HAP-1 (cell line): ENCODE measurements at regions not wholly inside any gene's neighbourhood (a gene's known extent, or its start where the extent isn't known, plus 50 kb on each side); places are given as distances from the start of the nearest gene placed in this dataset.

ENCODE experiments used
- DNase-seq, 2 experiments: peaks; one replicate each; pipeline ENCODE4 v3.0.0-alpha.2; 2016 to 2020; ENCODE audit warnings: low spot score in 2 of 2
- H3K27me3 ChIP-seq: fragments of 250-450 bp; sonication (Bioruptor Pico); 2 replicates; pipeline ENCODE4 v1.5.1; 2020; ENCODE audit warnings: low read depth, mild to moderate bottlenecking, moderate library complexity
- H3K36me3 ChIP-seq: fragments of 250-450 bp; sonication (Bioruptor Pico); replicated peaks from 2 replicates; pipeline ENCODE4 v1.5.1; 2020; ENCODE audit warnings: mild to moderate bottlenecking
- H3K4me1 ChIP-seq: fragments of 250-450 bp; sonication (Bioruptor Pico); 2 replicates; pipeline ENCODE4 v1.5.1; 2020; ENCODE audit warnings: mild to moderate bottlenecking
- H3K4me3 ChIP-seq: fragments of 250-450 bp; sonication (Bioruptor Pico); 2 replicates; pipeline ENCODE4 v1.5.1; 2020; ENCODE audit warnings: mild to moderate bottlenecking, moderate library complexity
- H3K9me3 ChIP-seq: fragments of 250-450 bp; sonication (Bioruptor Pico); 2 replicates; pipeline ENCODE4 v1.5.1; 2020; ENCODE audit warnings: mild to moderate bottlenecking, moderate library complexity
- in situ Hi-C: fragments of 300-500 bp; cut with MboI; formaldehyde crosslinking; loops from 3 replicates; pipeline ENCODE4 v1.14.3; 2020; ENCODE audit warnings: low sequenced_read_pairs, inconsistent platforms, mixed read lengths

- peak; percentile 28 to 79 for DNase-seq
- in situ Hi-C loops: no loop called here
Measured at GRCh38 chr2:75367401-75367800, 168.1 kb upstream of the TACR1 start.

DNA sequence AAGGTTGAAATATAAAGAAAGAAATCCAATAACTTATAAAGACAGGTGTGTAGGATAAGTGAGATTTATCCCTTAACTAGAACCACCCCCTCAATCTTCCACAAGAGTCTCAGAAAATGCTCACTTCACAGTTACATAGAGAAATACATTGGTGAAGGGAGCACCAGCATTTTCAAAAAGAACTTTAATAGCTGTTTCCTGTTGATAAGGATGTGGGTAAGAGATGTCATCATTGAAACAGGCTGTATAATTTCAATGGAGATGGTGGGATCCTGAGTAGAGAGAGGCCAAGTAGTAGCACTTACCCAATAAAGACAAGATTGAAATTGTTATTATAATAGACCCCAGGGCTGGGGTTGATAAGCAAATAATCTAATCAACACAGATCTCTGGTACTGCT, 162.2 kb upstream of the TACR1 start:
- in situ Hi-C loops: no loop called here
- Histone ChIP-seq H3K4me3 (no peak overlapping the region), H3K27me3 (no peaks in the 10 kb centered on the region)

More at GRCh38 chr2:75367401-75367800, 168.1 kb upstream of the TACR1 start:
- no peak overlapping the region for H3K4me3 ChIP-seq
- H3K9me3 ChIP-seq: 0 out of 2 replicates have a peak, but pooled peaks cover 3% of the 10 kb centered on the region
- H3K27me3 ChIP-seq: no peaks in the 10 kb centered on the region
- H3K4me1 ChIP-seq: peaks cover 8% of the 10 kb centered on the region
- no peaks in the 10 kb centered on the region for H3K36me3 ChIP-seq

GRCh38 chr2:75360945-75361344, 161.6 kb upstream of the TACR1 start:
- no peaks in the 10 kb centered on the region for H3K27me3 ChIP-seq
- in situ Hi-C loops: no loop called here
- H3K9me3 ChIP-seq: no peaks in the 10 kb centered on the region
- H3K36me3 ChIP-seq: no peaks in the 10 kb centered on the region
- H3K4me1 ChIP-seq: no peaks in the 10 kb centered on the region
- H3K4me3 ChIP-seq: no peak overlapping the region
- DNase-seq: no peak

More for the DNA sequence above, 162.2 kb upstream of the TACR1 start:
- Histone ChIP-seq H3K36me3 (no peaks in the 10 kb centered on the region), H3K4me1 (no peaks in the 10 kb centered on the region; the same call in 1 of the 2 replicates), H3K9me3 (no peaks in the 10 kb centered on the region)
- no peak for DNase-seq

- in situ Hi-C loops: no loop called here
- no peaks in the 10 kb centered on the region for H3K36me3 ChIP-seq
- no peaks in the 10 kb centered on the region for H3K9me3 ChIP-seq
- H3K4me3 ChIP-seq: no peak overlapping the region
- no peak for DNase-seq
- no peaks in the 10 kb centered on the region for H3K27me3 ChIP-seq
- no peaks in the 10 kb centered on the region for H3K4me1 ChIP-seq
Measured at GRCh38 chr2:75356865-75357264, 157.5 kb upstream of the TACR1 start.

DNA sequence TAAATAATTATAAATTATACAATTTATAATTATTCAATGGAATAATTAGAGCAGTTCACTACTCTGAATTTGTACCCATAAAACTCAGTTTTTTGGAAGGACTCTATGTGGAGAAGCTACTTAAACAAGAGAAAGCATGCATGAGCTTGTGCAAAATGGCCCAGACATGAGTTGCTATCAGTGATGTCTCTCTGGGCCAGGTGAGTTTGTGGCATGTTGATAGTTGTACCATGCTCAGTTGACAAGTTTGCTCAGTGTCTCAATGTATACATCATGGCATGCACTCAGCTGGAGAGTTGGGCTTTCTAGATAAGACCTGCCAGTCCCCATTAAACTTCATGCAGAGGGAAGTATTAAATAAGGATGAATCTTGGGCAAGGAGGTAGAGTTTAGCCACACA, 153.8 kb upstream of the TACR1 start:
- Histone ChIP-seq H3K36me3 (no peaks in the 10 kb centered on the region), H3K27me3 (no peaks in the 10 kb centered on the region), H3K4me3 (no peak overlapping the region), H3K9me3 (no peaks in the 10 kb centered on the region), H3K4me1 (no peaks in the 10 kb centered on the region)
- no peak for DNase-seq
- in situ Hi-C loops: no loop called here

DNA sequence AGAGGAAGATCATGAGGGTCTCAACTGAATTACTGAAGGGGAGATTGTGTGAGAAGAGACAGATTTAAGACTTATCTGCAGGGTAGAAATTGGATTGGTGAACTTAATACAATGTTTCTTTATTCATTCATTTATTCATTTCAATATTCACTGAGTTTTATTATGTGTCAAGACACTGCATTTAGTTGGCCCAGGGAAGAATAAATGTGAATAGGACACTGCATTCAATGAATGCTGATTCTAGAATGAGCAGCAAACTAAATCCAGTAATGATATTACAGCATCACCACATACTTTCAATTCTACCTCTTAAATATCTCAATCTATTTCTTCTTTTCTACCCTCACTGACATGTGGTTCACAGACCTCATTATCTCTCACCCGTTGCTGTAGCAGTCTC, 149.0 kb upstream of the TACR1 start:
- Histone ChIP-seq H3K27me3 (no peaks in the 10 kb centered on the region), H3K9me3 (no peaks in the 10 kb centered on the region), H3K4me3 (no peak overlapping the region), H3K36me3 (no peaks in the 10 kb centered on the region), H3K4me1 (peaks cover 8% of the 10 kb centered on the region; the same call in 1 of the 2 replicates)
- in situ Hi-C loops: no loop called here
- no peak for DNase-seq

DNA sequence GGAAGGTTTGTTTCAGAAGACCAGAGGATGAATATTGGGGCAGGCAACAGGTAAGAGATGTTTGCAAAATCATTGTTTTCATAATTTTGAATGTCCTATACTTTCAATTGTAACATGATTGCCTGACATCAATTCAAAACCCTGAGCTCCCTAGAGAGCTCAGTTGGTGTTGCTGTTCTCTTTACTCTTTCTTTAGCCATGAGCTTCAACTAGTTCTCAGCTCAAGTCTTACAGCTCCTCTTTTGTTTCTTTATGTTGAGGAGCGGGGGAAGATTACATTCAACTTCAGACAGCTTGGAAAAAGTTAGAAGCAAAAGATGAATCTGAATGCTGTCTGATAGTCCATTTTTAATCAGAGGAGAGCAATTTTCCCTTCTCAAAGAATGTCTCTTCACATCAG, 144.8 kb upstream of the TACR1 start:
- Histone ChIP-seq H3K36me3 (no peaks in the 10 kb centered on the region), H3K4me1 (peaks cover 8% of the 10 kb centered on the region; the same call in 1 of the 2 replicates), H3K27me3 (no peaks in the 10 kb centered on the region), H3K9me3 (no peaks in the 10 kb centered on the region), H3K4me3 (no peak overlapping the region)
- no peak for DNase-seq
- in situ Hi-C loops: no loop called here

GRCh38 chr2:75342504-75343175, 143.3 kb upstream of the TACR1 start:
- no peaks in the 10 kb centered on the region for H3K9me3 ChIP-seq
- H3K4me3 ChIP-seq: no peak overlapping the region
- no peaks in the 10 kb centered on the region for H3K27me3 ChIP-seq
- DNase-seq: no peak
- in situ Hi-C loops: no loop called here
- no peaks in the 10 kb centered on the region for H3K36me3 ChIP-seq
- H3K4me1 ChIP-seq: peaks cover 10% of the 10 kb centered on the region; the same call in 1 of the 2 replicates

DNA sequence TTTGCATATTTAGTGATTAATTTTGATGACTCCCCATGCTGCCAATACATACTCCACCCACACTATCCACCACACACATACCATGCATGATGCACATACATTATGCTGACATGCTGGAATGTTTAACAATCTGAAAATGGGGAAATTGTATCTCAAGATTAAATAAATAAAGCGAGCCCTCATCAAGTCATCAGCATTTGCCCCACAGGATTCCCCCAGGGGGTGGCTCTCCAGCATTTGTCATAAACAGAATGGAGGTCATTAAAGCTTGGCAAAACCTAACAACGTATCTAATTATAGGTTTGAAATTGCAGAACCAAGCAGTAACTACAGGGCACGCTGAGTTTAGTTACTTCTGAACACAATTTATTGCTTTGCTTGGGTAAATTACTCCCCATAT, 141.2 kb upstream of the TACR1 start:
- H3K4me1 ChIP-seq: peaks cover 10% of the 10 kb centered on the region; the same call in 1 of the 2 replicates
- H3K9me3 ChIP-seq: no peaks in the 10 kb centered on the region
- H3K27me3 ChIP-seq: no peaks in the 10 kb centered on the region
- in situ Hi-C loops: no loop called here
- H3K36me3 ChIP-seq: no peaks in the 10 kb centered on the region
- no peak overlapping the region for H3K4me3 ChIP-seq
- DNase-seq: no peak

- no peak overlapping the region for H3K4me3 ChIP-seq
- 0 out of 2 replicates have a peak, but pooled peaks cover 2% of the 10 kb centered on the region for H3K4me1 ChIP-seq
- no peaks in the 10 kb centered on the region for H3K27me3 ChIP-seq
- in situ Hi-C loops: no loop called here
- H3K9me3 ChIP-seq: no peaks in the 10 kb centered on the region; the same call in 1 of the 2 replicates
- DNase-seq: no peak
- H3K36me3 ChIP-seq: no peaks in the 10 kb centered on the region
Measured at GRCh38 chr2:75338461-75338860, 139.1 kb upstream of the TACR1 start.

DNA sequence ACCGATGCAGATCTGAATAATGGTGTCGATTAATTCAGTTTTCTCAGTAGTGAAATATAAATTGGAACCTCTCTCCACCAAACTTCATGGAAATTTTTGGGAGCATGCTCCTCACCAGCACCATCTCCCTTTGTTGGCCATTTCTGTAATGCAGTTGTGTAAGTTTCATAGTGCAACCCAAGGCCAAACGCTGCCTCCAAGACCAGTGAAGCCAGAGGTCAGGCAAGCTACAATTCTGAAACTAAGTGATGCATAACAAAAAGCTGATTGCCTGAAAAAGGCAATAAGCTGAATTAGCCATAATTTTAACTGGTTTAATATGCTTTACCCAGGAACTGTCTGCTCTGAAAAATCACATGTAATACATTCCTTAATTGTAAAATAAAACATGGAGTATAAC, 138.3 kb upstream of the TACR1 start:
- H3K4me3 ChIP-seq: no peak overlapping the region
- in situ Hi-C loops: no loop called here
- H3K36me3 ChIP-seq: no peaks in the 10 kb centered on the region
- H3K9me3 ChIP-seq: no peaks in the 10 kb centered on the region; the same call in 1 of the 2 replicates
- H3K4me1 ChIP-seq: 0 out of 2 replicates have a peak, but pooled peaks cover 2% of the 10 kb centered on the region
- DNase-seq: no peak
- no peaks in the 10 kb centered on the region for H3K27me3 ChIP-seq

- Histone ChIP-seq H3K36me3 (no peaks in the 10 kb centered on the region), H3K9me3 (no peaks in the 10 kb centered on the region; the same call in 1 of the 2 replicates), H3K4me1 (0 out of 2 replicates have a peak, but pooled peaks cover 2% of the 10 kb centered on the region), H3K4me3 (no peak overlapping the region), H3K27me3 (no peaks in the 10 kb centered on the region)
- in situ Hi-C loops: no loop called here
- DNase-seq: no peak
Measured at GRCh38 chr2:75337016-75337415, 137.7 kb upstream of the TACR1 start.

GRCh38 chr2:75336451-75336850, 137.1 kb upstream of the TACR1 start:
- no peak overlapping the region for H3K4me3 ChIP-seq
- DNase-seq: no peak
- no peaks in the 10 kb centered on the region for H3K27me3 ChIP-seq
- no peaks in the 10 kb centered on the region; the same call in 1 of the 2 replicates for H3K9me3 ChIP-seq
- H3K4me1 ChIP-seq: 0 out of 2 replicates have a peak, but pooled peaks cover 2% of the 10 kb centered on the region
- no peaks in the 10 kb centered on the region for H3K36me3 ChIP-seq
- in situ Hi-C loops: no loop called here

GRCh38 chr2:75334076-75334475, 134.8 kb upstream of the TACR1 start:
- Histone ChIP-seq H3K4me1 (0 out of 2 replicates have a peak, but pooled peaks cover 2% of the 10 kb centered on the region), H3K4me3 (no peak overlapping the region), H3K9me3 (no peaks in the 10 kb centered on the region; the same call in 1 of the 2 replicates), H3K27me3 (no peaks in the 10 kb centered on the region), H3K36me3 (no peaks in the 10 kb centered on the region)
- no peak for DNase-seq
- in situ Hi-C loops: no loop called here
